ENCODE measurements at regions not wholly inside any gene's neighbourhood (a gene's known extent, or its start where the extent isn't known, plus 50 kb on each side); places are given as distances from the start of the nearest gene placed in this dataset.
"Not testable (repeated sequence)": the region's sequence is repeated elsewhere in the genome, so short reads cannot be mapped to it uniquely, and the experiment has no call there.

DNA sequence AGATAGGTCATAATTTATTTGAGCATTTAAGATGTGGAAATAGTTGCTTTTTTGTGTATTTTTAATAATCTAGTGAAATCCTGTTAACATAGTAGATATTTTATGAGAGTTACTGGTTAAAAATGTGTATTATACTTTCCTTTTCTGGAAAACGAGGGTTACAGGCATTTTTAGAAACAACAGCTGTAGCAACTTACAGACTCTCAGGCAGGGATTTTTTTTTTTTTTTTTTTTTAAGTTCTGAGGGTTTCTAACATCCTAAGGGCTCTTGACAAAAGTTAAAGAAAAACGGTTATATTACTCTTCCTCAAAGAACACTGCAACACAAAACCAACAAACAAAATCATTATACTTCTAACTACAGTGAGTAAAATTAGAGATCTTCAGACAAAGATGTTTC is 205.9 kb downstream of the ACKR3 start:
- Mint-ChIP-seq H3K9me3 (no peaks in the 10 kb centered on the region), H3K27ac (no peak overlapping the region), H3K36me3 (ENCODE audit: low read depth) (no peaks in the 10 kb centered on the region)

GRCh38 chr2:236776206-236776605 is 206.6 kb downstream of the ACKR3 start:
- no peaks in the 10 kb centered on the region for H3K4me1 Mint-ChIP-seq (ENCODE audit: low read depth)
- H3K4me3 Mint-ChIP-seq, result no peak overlapping the region
- H3K27me3 Mint-ChIP-seq (ENCODE audit: low read depth), result no peaks in the 10 kb centered on the region
- H3K9me3 Mint-ChIP-seq, result no peaks in the 10 kb centered on the region
- H3K27ac Mint-ChIP-seq, result no peak overlapping the region
- H3K36me3 Mint-ChIP-seq (ENCODE audit: low read depth), result no peaks in the 10 kb centered on the region

More for the DNA sequence above, 205.9 kb downstream of the ACKR3 start:
- no peaks in the 10 kb centered on the region for H3K4me1 Mint-ChIP-seq (ENCODE audit: low read depth)
- no peak overlapping the region for H3K4me3 Mint-ChIP-seq
- no peaks in the 10 kb centered on the region for H3K27me3 Mint-ChIP-seq (ENCODE audit: low read depth)

DNA sequence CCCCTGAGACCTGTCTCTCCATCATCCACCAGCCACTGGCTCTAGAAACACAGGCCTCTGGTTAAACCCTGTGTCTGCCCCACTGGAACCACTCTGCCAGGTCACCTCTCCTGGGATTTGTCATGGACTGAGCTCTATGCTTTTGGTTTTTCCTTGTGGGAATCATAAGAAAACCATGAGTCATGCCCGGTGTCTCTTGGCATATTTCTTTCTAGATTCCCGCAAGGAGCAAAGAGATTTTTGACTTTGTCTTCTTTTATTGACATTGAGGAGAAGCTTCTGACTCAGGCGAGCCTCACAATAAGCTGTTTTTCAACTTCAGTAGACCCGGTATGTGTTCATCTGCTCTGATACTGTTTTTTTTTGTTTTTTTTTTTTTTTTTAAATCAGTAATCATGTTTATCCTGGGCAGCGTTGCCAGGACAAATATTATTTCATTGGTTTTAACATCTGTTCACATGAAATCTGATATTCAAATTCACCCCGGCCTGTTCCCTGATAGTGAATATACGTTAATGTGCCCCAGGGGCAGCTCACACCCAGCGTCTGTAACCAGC is 207.1 kb downstream of the ACKR3 start:
- Mint-ChIP-seq H3K9me3 (no peaks in the 10 kb centered on the region), H3K4me1 (ENCODE audit: low read depth) (no peaks in the 10 kb centered on the region), H3K27ac (no peak overlapping the region), H3K36me3 (ENCODE audit: low read depth) (no peaks in the 10 kb centered on the region), H3K27me3 (ENCODE audit: low read depth) (no peaks in the 10 kb centered on the region), H3K4me3 (no peak overlapping the region)

DNA sequence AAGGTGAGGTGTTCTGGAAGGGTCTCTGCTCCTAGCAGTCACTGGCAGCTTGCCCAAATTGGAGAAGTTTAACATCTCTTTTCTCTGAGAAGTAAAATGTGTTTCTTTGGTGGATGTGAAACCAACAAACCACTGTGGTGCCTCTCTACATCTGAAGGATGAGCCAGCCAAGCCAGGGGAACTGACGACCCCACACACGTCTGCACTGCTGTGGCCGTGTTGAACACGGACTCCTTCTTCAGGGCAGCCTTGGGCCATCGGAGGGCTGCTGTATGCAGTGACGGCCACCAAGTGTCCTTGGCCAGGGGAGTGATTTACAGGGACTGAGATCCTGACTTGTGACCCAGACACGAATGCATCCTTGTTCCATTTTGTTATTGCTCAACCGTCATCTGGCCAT is 207.8 kb downstream of the ACKR3 start:
- H3K36me3 Mint-ChIP-seq (ENCODE audit: low read depth), result no peaks in the 10 kb centered on the region
- H3K27ac Mint-ChIP-seq, result no peak overlapping the region
- no peaks in the 10 kb centered on the region for H3K4me1 Mint-ChIP-seq (ENCODE audit: low read depth)
- H3K4me3 Mint-ChIP-seq, result no peak overlapping the region
- no peaks in the 10 kb centered on the region for H3K27me3 Mint-ChIP-seq (ENCODE audit: low read depth)
- no peaks in the 10 kb centered on the region for H3K9me3 Mint-ChIP-seq

GRCh38 chr2:236781933-236782816 is 212.6 kb downstream of the ACKR3 start:
- Mint-ChIP-seq H3K4me1 (ENCODE audit: low read depth) (no peaks in the 10 kb centered on the region), H3K4me3 (no peak overlapping the region), H3K27me3 (ENCODE audit: low read depth) (no peaks in the 10 kb centered on the region), H3K9me3 (no peaks in the 10 kb centered on the region), H3K27ac (no peak overlapping the region), H3K36me3 (ENCODE audit: low read depth) (no peaks in the 10 kb centered on the region)

GRCh38 chr2:236782938-236783337 is 213.3 kb downstream of the ACKR3 start:
- Mint-ChIP-seq H3K9me3 (no peaks in the 10 kb centered on the region), H3K27ac (no peak overlapping the region), H3K4me1 (ENCODE audit: low read depth) (no peaks in the 10 kb centered on the region), H3K4me3 (no peak overlapping the region), H3K27me3 (ENCODE audit: low read depth) (no peaks in the 10 kb centered on the region), H3K36me3 (ENCODE audit: low read depth) (no peaks in the 10 kb centered on the region)

DNA sequence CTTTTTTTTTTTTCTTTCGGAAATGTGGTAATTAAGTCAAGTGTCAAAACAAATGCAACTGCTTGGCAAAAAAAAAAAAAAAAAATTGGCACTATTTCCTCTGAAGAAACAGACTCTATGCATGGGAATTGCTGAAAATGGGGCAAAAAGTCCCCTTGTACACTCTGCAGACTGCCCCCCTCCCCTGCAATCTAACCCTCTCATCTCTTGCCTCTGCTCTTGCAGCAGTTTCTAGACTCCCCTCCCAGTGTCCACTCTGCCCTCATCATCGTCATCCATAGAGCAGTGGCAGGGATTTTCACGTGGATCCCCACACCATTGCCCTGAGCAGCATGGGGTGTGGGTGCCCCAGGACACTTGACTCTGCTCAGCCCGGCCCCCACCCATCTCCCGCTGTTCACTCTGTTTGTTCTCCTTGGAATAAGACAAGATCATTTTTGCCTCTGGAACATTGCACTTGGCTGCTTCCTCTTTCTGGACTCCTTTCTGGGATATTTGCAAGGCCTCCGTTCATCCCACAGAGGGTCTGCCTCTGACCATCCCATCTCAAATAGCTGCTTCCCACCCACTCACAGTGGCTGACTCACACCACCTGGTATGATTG is 213.9 kb downstream of the ACKR3 start:
- Mint-ChIP-seq H3K9me3 (no peaks in the 10 kb centered on the region), H3K4me1 (ENCODE audit: low read depth) (no peaks in the 10 kb centered on the region), H3K36me3 (ENCODE audit: low read depth) (no peaks in the 10 kb centered on the region), H3K4me3 (no peak overlapping the region), H3K27ac (no peak overlapping the region), H3K27me3 (ENCODE audit: low read depth) (no peaks in the 10 kb centered on the region)

DNA sequence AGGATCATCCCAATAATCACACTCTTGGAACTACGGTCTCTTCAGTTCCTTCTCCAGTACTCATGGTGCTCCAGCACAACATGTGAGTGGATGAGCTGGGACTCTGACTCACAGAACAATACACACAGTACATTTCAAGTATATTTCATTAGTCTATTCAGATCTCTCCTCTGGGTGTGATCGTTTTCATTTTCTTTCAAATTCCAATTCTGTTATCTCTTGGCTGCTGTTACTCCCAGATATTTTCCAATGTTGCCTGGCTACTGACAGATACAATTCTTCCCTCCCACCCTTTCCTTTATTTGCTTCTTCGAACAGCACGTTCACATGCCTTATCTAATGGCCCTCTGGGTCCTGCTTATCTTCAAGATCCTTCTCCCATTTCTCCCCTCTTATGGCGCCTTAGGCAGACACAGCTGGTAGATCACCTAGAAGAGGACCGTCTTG is 216.0 kb downstream of the ACKR3 start:
- Mint-ChIP-seq H3K36me3 (ENCODE audit: low read depth) (no peaks in the 10 kb centered on the region), H3K9me3 (no peaks in the 10 kb centered on the region), H3K4me3 (no peak overlapping the region), H3K27ac (no peak overlapping the region), H3K27me3 (ENCODE audit: low read depth) (no peaks in the 10 kb centered on the region), H3K4me1 (ENCODE audit: low read depth) (no peaks in the 10 kb centered on the region)

- Mint-ChIP-seq H3K4me3 (no peak overlapping the region), H3K36me3 (ENCODE audit: low read depth) (no peaks in the 10 kb centered on the region), H3K27me3 (ENCODE audit: low read depth) (no peaks in the 10 kb centered on the region), H3K4me1 (ENCODE audit: low read depth) (no peaks in the 10 kb centered on the region), H3K9me3 (no peaks in the 10 kb centered on the region), H3K27ac (no peak overlapping the region)
Observed at GRCh38 chr2:236786751-236787150, 217.1 kb downstream of the ACKR3 start.

DNA sequence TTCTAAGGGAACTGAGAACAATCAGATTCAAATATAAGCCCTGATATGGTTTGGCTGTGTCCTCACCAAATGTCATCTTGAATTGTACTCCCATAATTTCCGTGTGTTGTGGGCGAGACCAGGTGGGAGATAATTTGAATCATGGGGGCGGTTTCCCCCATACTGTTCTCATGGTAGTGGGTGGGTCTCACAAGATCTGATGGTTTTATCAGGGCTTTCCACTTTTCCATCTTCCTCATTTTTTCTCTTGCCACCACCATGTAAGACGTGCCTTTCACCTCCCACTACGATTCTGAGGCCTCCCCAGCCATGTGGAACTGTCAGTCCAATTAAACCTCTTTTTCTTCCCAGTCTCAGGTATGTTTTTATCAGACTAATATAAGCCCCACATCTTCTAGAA is 217.8 kb downstream of the ACKR3 start:
- H3K27ac Mint-ChIP-seq; H3K4me1 Mint-ChIP-seq (ENCODE audit: low read depth); H3K27me3 Mint-ChIP-seq (ENCODE audit: low read depth); H3K4me3 Mint-ChIP-seq; H3K36me3 Mint-ChIP-seq (ENCODE audit: low read depth); H3K9me3 Mint-ChIP-seq: not testable (repeated sequence)

GRCh38 chr2:236787885-236788284 is 218.3 kb downstream of the ACKR3 start:
- no peaks in the 10 kb centered on the region for H3K4me1 Mint-ChIP-seq (ENCODE audit: low read depth)
- H3K9me3 Mint-ChIP-seq, result no peaks in the 10 kb centered on the region
- H3K36me3 Mint-ChIP-seq (ENCODE audit: low read depth), result no peaks in the 10 kb centered on the region
- H3K4me3 Mint-ChIP-seq, result no peak overlapping the region
- no peak overlapping the region for H3K27ac Mint-ChIP-seq
- no peaks in the 10 kb centered on the region for H3K27me3 Mint-ChIP-seq (ENCODE audit: low read depth)

DNA sequence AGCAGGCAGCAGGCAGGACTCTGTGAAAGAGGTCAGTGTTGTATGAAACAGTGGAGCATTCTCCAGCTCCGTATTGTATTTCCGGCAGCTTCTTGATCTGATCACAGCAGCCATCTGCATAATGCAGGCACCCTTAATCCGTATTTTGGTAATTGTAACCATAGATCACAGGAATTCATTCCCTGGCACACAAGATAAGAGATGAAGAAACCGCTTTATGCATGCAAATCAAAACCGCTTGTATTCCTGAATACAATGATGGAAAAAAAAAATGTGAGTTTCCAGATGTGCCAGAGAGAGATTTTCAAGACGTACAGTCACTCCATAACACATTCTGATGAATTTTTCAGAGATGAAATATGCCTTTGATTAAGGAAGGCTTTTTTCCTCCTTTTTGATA is 221.3 kb downstream of the ACKR3 start:
- Mint-ChIP-seq H3K4me3 (no peak overlapping the region), H3K4me1 (ENCODE audit: low read depth) (no peaks in the 10 kb centered on the region), H3K27me3 (ENCODE audit: low read depth) (no peaks in the 10 kb centered on the region), H3K36me3 (ENCODE audit: low read depth) (no peaks in the 10 kb centered on the region), H3K27ac (no peak overlapping the region), H3K9me3 (no peaks in the 10 kb centered on the region)

GRCh38 chr2:236793023-236794011 is 223.7 kb downstream of the ACKR3 start:
- Mint-ChIP-seq H3K27me3 (ENCODE audit: low read depth) (peaks cover 3% of the 10 kb centered on the region), H3K4me1 (ENCODE audit: low read depth) (no peaks in the 10 kb centered on the region), H3K9me3 (no peaks in the 10 kb centered on the region), H3K36me3 (ENCODE audit: low read depth) (no peaks in the 10 kb centered on the region), H3K27ac (no peak overlapping the region), H3K4me3 (no peak overlapping the region)

DNA sequence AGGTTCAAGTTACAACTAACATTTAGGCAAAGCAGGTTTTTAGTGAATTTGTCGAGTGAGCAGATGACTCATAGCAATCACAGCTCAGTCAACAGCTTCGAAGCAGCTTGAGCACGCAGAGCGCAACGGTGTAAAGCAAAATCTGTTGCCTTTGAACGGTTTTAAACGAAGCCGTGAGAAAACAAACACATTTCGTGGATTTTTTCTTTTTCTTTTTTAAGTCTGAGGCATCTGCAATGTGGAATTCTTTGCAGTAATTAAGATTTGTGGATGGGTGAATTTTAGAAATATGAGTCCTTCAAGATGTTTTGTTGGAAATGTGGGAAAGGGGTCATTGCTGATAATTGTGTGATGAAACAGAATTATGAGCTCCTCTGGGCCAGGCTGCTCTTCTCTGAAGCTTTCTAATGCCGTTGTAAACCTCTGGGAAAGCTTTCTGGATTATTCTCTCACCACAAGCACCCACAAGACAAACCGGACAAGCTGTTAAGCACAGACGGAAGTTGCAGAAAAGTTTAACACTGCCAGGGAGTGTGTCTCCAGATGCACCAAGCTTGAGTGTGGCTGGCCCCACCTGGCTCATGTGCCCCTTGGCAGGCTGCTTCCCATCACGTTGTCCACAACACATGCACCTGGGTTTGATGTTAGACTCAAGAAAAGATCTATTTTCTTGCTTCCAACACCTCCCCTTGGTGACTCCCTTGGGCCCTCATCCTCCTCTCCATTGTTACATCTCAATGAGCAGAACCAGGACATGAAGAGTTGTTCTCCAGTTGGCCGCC is 224.7 kb downstream of the ACKR3 start:
- H3K27me3 Mint-ChIP-seq (ENCODE audit: low read depth), result peaks cover 3% of the 10 kb centered on the region
- H3K27ac Mint-ChIP-seq, result no peak overlapping the region
- H3K4me3 Mint-ChIP-seq, result no peak overlapping the region
- no peaks in the 10 kb centered on the region for H3K4me1 Mint-ChIP-seq (ENCODE audit: low read depth)
- no peaks in the 10 kb centered on the region for H3K9me3 Mint-ChIP-seq
- H3K36me3 Mint-ChIP-seq (ENCODE audit: low read depth), result no peaks in the 10 kb centered on the region

Measured in T-helper 1 cell treated with Interleukin-12 subunit alpha and Interleukin-12 subunit beta and Interleukin-4 antibody, amounts not matched to agents 30 μg/mL and 1 μg/mL, for 36 hours (primary cell).